ENCODE measurements at regions not wholly inside any gene's neighbourhood (a gene's known extent, or its start where the extent isn't known, plus 50 kb on each side); places are given as distances from the start of the nearest gene placed in this dataset.

GRCh38 chr3:190194506-190194905, 73.8 kb upstream of the P3H2 start (continued):
- no peak for TF ChIP-seq MAFG (tag; conservative IDR thresholded peaks at IDR 0.05)
- TF ChIP-seq E2F1 (CRISPR knock-in tag; IDR thresholded peaks at IDR 0.05), result no peak
- no peak for TF ChIP-seq SMAD1 (IDR thresholded peaks at IDR 0.05; ENCODE audit: low read depth, low read length, partially characterized antibody)
- no peak for TF ChIP-seq HDGF (IDR thresholded peaks at IDR 0.05)
- no peak for TF ChIP-seq RUNX1 (IDR thresholded peaks at IDR 0.05; ENCODE audit: low read depth)
- TF ChIP-seq, protein P1, sequence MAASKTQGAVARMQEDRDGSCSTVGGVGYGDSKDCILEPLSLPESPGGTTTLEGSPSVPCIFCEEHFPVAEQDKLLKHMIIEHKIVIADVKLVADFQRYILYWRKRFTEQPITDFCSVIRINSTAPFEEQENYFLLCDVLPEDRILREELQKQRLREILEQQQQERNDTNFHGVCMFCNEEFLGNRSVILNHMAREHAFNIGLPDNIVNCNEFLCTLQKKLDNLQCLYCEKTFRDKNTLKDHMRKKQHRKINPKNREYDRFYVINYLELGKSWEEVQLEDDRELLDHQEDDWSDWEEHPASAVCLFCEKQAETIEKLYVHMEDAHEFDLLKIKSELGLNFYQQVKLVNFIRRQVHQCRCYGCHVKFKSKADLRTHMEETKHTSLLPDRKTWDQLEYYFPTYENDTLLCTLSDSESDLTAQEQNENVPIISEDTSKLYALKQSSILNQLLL (CRISPR knock-in tag; IDR thresholded peaks at IDR 0.05; ENCODE audit: borderline replicate concordance), result no peak
- TF ChIP-seq SNRNP70 (optimal IDR thresholded peaks at IDR 0.05; ENCODE audit: low read depth, low read length), result no peak
- TF ChIP-seq ZNF274 (IDR thresholded peaks at IDR 0.05; ENCODE audit: borderline replicate concordance, low read depth, low read length), result no peak
- no peak for TF ChIP-seq E4F1 (CRISPR knock-in tag; IDR thresholded peaks at IDR 0.05; ENCODE audit: borderline replicate concordance)
- TF ChIP-seq ZFP36 (IDR thresholded peaks at IDR 0.05; ENCODE audit: low read depth, low read length, partially characterized antibody), result no peak
- TF ChIP-seq KLF1 (tag; IDR thresholded peaks at IDR 0.05), result no peak
- TF ChIP-seq ZBTB17 (CRISPR knock-in tag; IDR thresholded peaks at IDR 0.05), result no peak

Data from K562 (cell line).